Stimulated activated CD4-positive, alpha-beta T cell treated with anti-CD3 and anti-CD28 coated beads, Interleukin-12 subunit alpha, Interleukin-12 subunit beta, amount 100 ng/mL, for 24 hours (primary cell): ENCODE measurements at regions not wholly inside any gene's neighbourhood (a gene's known extent, or its start where the extent isn't known, plus 50 kb on each side); places are given as distances from the start of the nearest gene placed in this dataset.

Source experiments
- DNase-seq, 2 experiments: peaks; one replicate each; pipeline ENCODE4 v3.0.0-alpha.2; 2020; ENCODE audit warnings: low read depth in 2 of 2

- DNase-seq: no peak
Observed at GRCh38 chr20:23138682-23139081, 52.6 kb upstream of the CD93 start.

GRCh38 chr20:23138226-23138625, 52.1 kb upstream of the CD93 start:
- no peak for DNase-seq

GRCh38 chr20:23136893-23137745, 51.0 kb upstream of the CD93 start:
- no peak for DNase-seq

- no peak for DNase-seq
Observed at GRCh38 chr20:23135449-23136420, 49.6 kb upstream of the CD93 start.
